CD4-positive, alpha-beta T cell treated with Interferon alpha-2 for 1 hour (primary cell): ENCODE measurements at regions not wholly inside any gene's neighbourhood (a gene's known extent, or its start where the extent isn't known, plus 50 kb on each side); places are given as distances from the start of the nearest gene placed in this dataset.

Experiments
- DNase-seq, 2 donors: peaks; one replicate each; pipeline ENCODE4 v3.0.0-alpha.2; 2020 to 2022

GRCh38 chr6:126091466-126091865 is 105.1 kb downstream of the TRMT11 start:
- no peak for DNase-seq

DNA sequence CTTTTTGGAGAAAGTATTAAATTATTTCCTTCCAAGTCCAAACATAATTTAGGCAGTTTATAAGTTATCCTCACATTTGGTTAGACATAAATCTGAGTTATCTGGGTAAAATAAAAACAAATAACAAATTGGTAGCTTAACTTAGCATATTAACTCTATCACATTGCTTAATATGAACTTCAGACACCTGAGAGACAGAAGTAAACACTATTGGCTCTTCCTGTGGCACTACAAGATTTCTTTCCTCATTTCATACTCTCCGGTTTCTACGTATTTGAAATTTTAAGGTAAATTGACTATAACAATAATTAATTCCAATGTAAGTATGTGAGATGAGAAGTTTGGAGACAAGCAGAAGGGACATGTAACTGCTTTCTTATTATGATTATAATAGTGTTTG is 106.8 kb downstream of the TRMT11 start:
- DNase-seq, result no peak

- DNase-seq, result no peak
These were observed 108.1 kb downstream of the TRMT11 start for GRCh38 chr6:126094411-126094810.

- DNase-seq, result no peak
These were observed 114.0 kb downstream of the TRMT11 start for GRCh38 chr6:126100386-126100785.

GRCh38 chr6:126102358-126102757 is 116.0 kb downstream of the TRMT11 start:
- DNase-seq, result no peak

- DNase-seq, result no peak
These were observed 117.7 kb downstream of the TRMT11 start for GRCh38 chr6:126103993-126104392.

- no peak for DNase-seq
These were observed 121.3 kb downstream of the TRMT11 start for GRCh38 chr6:126107475-126108166.

DNA sequence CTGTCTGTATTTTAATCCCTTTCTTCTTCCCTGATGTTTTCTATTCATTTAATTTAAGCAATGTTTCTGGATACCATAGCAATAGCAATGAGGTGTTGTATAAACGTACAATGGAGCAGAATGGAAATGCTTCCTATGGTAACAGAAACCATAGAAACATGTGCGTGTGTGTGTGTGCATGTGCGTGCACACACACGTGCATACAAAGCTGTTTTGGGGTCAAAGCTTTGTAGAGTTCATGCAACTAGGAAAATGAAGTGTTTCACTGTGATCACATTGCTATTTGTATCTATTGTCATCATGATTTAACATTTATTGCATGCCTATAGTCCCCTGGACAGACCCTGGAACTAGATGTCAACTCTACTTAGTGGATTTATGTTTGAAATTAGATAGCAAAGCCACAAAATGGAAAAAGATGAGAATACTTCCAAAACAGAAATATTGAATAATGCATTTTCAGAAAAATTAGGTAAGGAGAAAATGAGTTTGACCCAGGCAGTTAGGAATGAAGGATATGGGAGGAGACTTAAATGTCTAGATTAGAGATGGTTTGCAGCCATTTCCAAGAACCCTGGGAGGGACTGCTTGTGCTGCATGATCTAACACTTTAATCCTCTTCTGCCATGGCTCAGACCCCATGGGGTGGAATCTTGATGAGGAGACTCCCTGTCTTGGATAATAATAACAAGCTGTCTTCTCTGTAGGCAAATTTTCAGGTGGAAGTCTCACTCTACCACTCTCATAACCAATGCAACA is 124.4 kb downstream of the TRMT11 start:
- no peak for DNase-seq

DNA sequence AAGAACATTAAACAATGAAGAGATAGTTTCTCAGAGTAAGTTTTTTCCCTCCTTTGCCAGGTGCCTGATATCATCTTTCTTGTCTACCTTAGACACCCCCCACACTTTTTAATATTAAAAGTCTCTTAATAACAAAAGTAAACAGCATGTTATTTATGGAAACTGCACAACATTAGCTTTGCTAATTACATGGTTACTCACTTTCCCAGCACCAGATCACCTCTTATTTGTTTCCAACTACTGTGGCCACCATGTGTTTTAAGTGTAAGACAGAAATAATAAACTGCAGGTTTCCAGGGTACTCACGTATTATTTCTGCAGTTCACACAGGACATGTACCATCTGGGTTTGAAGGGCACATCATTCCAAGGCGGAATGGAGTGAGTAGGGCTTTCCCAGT is 125.0 kb downstream of the TRMT11 start:
- no peak for DNase-seq

DNA sequence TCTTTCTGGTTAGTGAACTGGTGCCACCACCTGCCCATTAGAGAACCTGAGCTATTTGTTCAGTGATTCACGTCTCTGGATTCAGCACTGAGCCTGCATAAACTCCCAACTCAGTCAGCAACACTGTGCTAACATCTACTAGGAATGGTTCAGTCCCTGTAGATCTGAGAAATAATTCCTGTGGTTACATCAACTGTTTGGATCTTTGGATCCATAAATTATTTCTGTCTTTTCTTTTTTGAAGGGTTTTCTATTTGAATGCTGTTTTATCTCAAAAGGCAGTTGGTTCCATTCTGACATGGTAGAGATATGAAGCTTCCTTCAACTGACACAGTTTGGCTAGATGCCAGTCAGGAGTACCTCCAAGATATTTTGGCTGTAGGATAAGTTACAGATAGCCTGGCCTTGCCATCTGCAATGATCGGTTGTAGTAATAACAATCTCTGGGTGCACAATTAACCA is 125.9 kb downstream of the TRMT11 start:
- no peak for DNase-seq

- DNase-seq, result no peak
These were observed 126.9 kb downstream of the TRMT11 start for GRCh38 chr6:126113261-126113660.

- no peak for DNase-seq
These were observed 130.9 kb downstream of the TRMT11 start for GRCh38 chr6:126117251-126117650.

DNA sequence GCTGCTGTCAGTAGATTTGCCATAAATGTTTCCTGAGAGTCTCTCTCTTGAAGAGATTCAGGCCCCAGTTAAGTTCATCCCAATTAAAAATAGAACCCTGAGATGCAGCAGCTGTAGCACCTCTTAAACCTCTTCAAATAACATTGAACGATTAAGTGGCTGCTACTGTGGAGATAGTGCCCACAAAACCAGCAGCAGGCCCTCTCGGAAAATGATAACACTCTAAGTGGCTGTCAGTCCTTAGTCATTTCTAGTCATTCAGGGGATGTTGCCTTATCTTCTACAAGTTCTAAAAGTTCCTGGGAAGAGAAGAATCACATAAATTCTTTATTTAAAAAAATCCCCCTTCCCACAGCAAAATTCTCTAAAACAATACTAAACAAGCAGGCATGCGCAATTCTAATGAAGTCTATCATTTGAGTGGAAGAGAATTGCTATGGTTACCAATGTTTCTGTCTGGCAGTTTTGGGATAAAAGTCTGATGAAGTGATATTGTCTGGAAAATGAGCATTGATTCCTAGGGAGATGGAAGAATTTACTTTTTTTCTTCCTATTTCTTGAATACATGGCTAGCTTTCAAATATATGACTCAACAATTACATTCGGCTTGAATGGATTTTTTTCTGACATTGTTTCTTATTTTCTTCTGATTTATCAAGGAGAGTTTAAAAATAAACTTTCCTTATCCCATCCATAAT is 131.9 kb downstream of the TRMT11 start:
- no peak for DNase-seq

DNA sequence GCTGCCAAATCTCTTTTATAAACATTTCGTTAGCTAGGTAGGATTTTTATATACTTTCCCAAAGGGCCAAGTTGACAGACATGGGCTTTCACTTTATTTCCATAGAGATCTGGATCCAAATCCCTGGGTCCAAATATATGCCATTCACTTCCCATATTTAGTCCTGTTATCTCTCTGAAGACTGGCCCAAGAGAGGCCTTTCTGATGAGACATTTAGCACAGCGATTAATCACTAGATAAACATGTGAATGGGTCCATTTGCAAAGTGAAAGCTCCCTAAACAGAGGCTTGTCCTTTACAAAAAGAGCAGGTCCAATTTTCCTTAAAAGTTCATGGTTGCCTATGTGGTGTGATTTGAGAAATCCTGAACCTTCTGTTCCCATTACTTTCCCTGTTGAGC is 132.6 kb downstream of the TRMT11 start:
- no peak for DNase-seq

GRCh38 chr6:126123226-126123625 is 136.9 kb downstream of the TRMT11 start:
- no peak for DNase-seq

DNA sequence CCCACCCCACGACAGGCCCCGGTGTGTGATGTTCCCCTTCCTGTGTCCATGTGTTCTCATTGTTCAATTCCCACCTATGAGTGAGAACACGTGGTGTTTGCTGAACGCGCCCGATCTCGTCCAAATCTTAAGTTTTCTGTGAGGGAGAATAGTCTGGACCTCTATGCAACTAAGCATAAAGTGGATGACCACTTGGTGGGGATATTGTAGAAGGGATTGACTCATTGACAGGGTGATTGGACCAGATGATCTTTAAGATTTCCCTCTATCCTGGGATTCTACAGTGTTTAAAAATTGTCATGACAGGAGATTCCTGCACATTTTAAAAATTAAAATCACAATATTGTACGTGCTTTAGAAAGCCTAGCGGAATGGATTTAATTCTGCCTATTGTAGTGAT is 141.3 kb downstream of the TRMT11 start:
- no peak for DNase-seq

GRCh38 chr6:126131246-126131645 is 144.9 kb downstream of the TRMT11 start:
- DNase-seq, result no peak

DNA sequence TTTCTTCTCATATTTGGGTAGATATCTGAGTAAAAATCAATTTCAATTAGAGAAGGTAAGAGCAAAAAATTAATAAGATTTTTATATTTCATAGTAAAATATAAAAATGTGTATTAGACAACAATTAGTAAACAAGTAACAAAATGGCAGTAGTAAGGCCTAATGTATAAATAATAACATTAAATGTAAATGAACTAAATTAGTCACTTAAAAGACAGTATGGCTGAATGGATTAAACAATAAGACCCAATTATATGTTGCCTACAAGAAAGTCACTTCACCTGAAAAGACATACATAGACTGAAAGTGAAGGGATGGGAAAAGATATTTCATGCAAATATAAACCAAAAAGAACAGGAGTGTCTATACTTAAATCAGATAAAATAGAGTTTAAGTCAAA is 147.6 kb downstream of the TRMT11 start:
- no peak for DNase-seq

GRCh38 chr6:126134491-126134890 is 148.2 kb downstream of the TRMT11 start:
- DNase-seq, result no peak

DNA sequence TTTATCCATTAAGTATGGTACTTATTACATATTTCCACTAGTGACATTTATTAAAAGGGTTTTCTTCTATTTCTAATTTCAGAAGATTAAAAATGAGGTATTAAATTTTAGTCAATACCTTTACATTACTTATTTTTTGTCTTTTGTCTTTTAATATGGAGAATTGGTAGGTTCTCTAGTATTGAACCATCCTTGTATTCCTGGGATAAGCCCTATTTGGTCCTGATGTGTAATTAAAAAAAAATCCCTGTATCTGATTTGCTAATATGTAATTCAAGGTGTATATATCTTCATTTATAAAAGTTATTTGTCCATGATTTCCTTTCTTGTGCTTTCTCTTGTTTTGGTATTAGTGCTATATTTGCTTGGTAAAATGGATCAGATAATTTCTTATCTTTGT is 153.7 kb downstream of the TRMT11 start:
- no peak for DNase-seq

DNA sequence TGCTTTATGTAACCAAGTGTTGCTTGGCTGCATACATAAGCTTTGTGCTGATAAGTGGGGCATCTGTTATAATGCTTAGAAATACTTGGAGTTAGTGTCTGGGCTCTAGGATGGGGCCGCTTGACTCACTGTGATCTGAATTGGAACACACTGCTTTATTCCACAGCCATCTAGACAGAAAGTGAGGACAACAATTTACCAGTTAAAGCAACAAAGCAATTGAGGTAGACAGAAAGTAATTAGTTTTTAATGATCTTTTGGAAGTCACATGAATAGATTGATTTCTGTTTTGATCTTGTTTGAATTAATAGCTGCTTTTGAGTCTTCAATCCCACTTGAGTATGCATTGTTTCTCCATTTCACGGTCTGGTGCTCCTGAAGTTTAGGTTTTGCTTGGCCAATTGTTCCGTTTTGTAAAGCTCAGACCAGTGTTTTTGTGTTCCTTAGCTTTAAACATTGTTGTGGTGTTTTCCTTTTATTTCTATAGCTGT is 157.5 kb downstream of the TRMT11 start:
- no peak for DNase-seq

- no peak for DNase-seq
These were observed 159.0 kb downstream of the TRMT11 start for GRCh38 chr6:126145351-126145750.

DNA sequence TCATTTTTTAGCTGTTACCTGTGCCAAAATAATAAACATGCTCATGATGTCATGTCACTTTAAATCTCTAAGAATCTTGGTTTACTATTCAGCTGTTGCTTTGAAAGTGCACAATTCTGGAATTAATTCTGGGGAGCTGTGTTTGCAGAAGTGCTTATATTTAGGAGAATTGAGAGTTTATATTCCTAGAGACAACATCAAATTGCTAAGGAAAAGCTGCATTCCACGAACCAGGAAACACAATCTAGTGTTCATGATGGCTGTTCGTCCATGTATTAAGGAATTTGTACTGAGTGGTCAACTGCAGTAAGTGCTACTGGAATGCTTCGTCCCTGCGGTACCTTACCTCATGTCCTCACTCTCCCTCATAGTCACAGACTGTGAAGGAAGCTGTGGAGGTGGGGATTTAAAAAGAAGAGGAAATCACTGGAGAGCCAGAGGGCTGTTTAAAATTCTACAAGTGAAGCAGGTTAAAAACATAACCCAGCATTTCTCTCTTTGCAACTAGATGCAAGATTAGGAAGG is 161.0 kb downstream of the TRMT11 start:
- DNase-seq, result no peak

GRCh38 chr6:126148853-126149252 is 162.5 kb downstream of the TRMT11 start:
- no peak for DNase-seq
